Uterus (tissue), 3 donors: ENCODE measurements at regions not wholly inside any gene's neighbourhood (a gene's known extent, or its start where the extent isn't known, plus 50 kb on each side); places are given as distances from the start of the nearest gene placed in this dataset.

Experiments
- DNase-seq, 2 donors: peaks; one replicate each; pipeline ENCODE4 v3.0.0-alpha.2; 2019 to 2020
- H3K27ac ChIP-seq, 2 donors: fragments of 200-600 bp; sonication (generic); 1 replicate in 1 of 2; 2 replicates in 1 of 2; pipeline ENCODE4 v1.5.1; 2016 to 2018
- H3K27me3 ChIP-seq, 2 donors: fragments of 200-600 bp; sonication (generic); one replicate each; pipeline ENCODE4 v1.5.1; 2018 to 2019; ENCODE audit warnings: control low read depth in 1 of 2
- H3K36me3 ChIP-seq, 2 donors: fragments of 200-600 bp; sonication (generic); one replicate each; pipeline ENCODE4 v1.5.1; 2019; ENCODE audit warnings: control low read depth in 1 of 2
- H3K4me1 ChIP-seq, 2 donors: fragments of 200-600 bp; sonication (generic); one replicate each; pipeline ENCODE4 v1.5.1; 2018 to 2019; ENCODE audit warnings: control low read depth in 1 of 2
- H3K4me3 ChIP-seq, 2 donors: fragments of 200-600 bp; sonication (generic); 1 replicate in 1 of 2; 2 replicates in 1 of 2; pipeline ENCODE4 v1.5.1; 2018 to 2019; ENCODE audit warnings: mild to moderate bottlenecking in 1 of 2
- H3K9me3 ChIP-seq, 2 donors: fragments of 200-600 bp; sonication (generic); one replicate each; pipeline ENCODE4 v1.5.1; 2019; ENCODE audit warnings: control low read depth in 1 of 2
- POLR2A ChIP-seq, 2 donors: fragments of 450-650 bp; IDR thresholded peaks; one replicate each; pipeline ENCODE4 v1.6.1; 2016; ENCODE audit warnings: antibody characterized with exemption in 2 of 2, mild to moderate bottlenecking in 1 of 2, moderate library complexity in 1 of 2
- intact Hi-C: fragments of 100-400 bp; cut with DNase I; formaldehyde crosslinking; loops from one replicate; pipeline ENCODE4 v1.15.1; 2023; ENCODE audit warnings: low total_unique reads
- TF ChIP-seq, protein P1 (sequence below), 4 experiments: fragments of 200-600 bp in 2 of 4; fragments of 450-650 bp in 2 of 4; sonication (generic) in 2 of 4; IDR thresholded peaks; one replicate each; pipeline ENCODE4 v1.5.1; 2016 to 2019; ENCODE audit warnings: antibody characterized with exemption in 4 of 4, mild to moderate bottlenecking in 2 of 4, moderate library complexity in 1 of 4
- donor health status: DM: yes; HTN: yes; CAD: no.

DNA sequence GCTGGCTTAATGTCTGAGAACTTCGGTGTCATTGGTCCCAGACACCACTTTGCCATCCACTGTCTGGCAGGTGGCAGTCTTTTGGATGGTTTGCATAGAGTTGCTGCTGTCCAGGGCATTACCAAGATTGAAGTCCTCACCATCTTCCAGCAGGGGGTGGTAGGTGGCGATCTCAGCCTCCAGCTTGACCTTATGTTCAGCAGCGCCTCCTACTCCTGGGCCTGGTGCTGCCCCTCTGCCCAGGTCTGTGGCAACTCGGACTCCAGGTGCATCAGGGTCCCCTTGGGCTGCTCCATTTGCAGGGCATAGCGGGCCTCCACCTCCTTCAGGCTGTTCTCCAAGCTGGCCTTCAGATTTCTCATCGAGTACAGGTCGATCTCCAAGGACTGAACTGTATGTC is 573.3 kb upstream of the NCAM2 start:
- no peaks in the 10 kb centered on the region for H3K9me3 ChIP-seq
- no peaks in the 10 kb centered on the region for H3K27me3 ChIP-seq
- no peak for DNase-seq
- no peak for TF ChIP-seq POLR2A (IDR thresholded peaks at IDR 0.05)
- TF ChIP-seq, protein P1, sequence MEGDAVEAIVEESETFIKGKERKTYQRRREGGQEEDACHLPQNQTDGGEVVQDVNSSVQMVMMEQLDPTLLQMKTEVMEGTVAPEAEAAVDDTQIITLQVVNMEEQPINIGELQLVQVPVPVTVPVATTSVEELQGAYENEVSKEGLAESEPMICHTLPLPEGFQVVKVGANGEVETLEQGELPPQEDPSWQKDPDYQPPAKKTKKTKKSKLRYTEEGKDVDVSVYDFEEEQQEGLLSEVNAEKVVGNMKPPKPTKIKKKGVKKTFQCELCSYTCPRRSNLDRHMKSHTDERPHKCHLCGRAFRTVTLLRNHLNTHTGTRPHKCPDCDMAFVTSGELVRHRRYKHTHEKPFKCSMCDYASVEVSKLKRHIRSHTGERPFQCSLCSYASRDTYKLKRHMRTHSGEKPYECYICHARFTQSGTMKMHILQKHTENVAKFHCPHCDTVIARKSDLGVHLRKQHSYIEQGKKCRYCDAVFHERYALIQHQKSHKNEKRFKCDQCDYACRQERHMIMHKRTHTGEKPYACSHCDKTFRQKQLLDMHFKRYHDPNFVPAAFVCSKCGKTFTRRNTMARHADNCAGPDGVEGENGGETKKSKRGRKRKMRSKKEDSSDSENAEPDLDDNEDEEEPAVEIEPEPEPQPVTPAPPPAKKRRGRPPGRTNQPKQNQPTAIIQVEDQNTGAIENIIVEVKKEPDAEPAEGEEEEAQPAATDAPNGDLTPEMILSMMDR (IDR thresholded peaks at IDR 0.05): no peak
- H3K4me1 ChIP-seq: no peaks in the 10 kb centered on the region
- no peaks in the 10 kb centered on the region for H3K36me3 ChIP-seq
- no peak overlapping the region for H3K4me3 ChIP-seq
- intact Hi-C loops: no loop called here
- no peak overlapping the region for H3K27ac ChIP-seq

DNA sequence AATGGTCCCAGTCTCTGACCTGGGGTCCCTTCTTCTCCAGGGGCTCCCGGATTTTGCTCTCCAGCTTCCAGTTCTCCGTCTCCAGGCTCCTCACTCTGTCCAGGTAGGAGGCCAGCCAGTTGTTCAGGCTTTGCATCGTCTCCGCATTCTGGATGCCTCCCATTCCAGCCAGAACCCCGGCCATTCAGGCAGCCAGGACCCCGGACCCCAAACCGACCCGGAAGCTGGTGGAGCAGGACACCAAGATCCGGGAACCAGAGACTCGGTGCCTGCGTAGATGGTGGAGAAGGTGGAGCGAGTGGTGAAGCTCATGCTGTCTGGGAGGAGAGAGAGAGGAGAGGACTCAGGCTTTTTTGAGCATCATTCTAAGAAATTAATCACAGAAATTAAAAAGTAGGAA is 572.4 kb upstream of the NCAM2 start:
- no peaks in the 10 kb centered on the region for H3K36me3 ChIP-seq
- H3K27ac ChIP-seq: no peak overlapping the region
- TF ChIP-seq POLR2A (IDR thresholded peaks at IDR 0.05): no peak
- TF ChIP-seq, protein P1 (IDR thresholded peaks at IDR 0.05): no peak
- H3K4me1 ChIP-seq: no peaks in the 10 kb centered on the region
- intact Hi-C loops: no loop called here
- DNase-seq: no peak
- H3K27me3 ChIP-seq: no peaks in the 10 kb centered on the region
- H3K9me3 ChIP-seq: no peaks in the 10 kb centered on the region
- no peak overlapping the region for H3K4me3 ChIP-seq

DNA sequence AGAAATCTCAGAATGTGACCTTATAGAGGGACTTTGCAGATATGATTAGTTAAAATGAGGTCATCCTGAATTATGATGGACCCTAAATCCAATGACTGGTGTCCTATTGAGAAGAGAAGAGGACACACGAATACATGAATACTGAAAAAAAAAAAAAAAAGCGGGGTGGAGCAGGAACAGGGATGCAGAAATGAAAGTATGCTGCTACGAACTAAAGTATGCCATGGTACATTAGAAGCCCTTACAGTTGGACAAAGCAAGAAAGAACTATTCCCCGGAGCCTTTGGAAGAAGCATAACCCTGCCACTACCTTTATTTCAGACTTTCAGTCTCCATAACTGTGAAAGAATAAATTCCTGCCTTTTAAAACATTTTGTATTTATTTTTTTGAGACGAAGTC is 557.9 kb upstream of the NCAM2 start:
- H3K36me3 ChIP-seq: no peaks in the 10 kb centered on the region
- TF ChIP-seq, protein P1 (IDR thresholded peaks at IDR 0.05): no peak
- no peak for TF ChIP-seq POLR2A (IDR thresholded peaks at IDR 0.05)
- H3K4me1 ChIP-seq: no peaks in the 10 kb centered on the region
- no peak overlapping the region for H3K4me3 ChIP-seq
- no peak overlapping the region for H3K27ac ChIP-seq
- H3K9me3 ChIP-seq: no peaks in the 10 kb centered on the region
- intact Hi-C loops: no loop called here
- DNase-seq: no peak
- no peaks in the 10 kb centered on the region for H3K27me3 ChIP-seq

DNA sequence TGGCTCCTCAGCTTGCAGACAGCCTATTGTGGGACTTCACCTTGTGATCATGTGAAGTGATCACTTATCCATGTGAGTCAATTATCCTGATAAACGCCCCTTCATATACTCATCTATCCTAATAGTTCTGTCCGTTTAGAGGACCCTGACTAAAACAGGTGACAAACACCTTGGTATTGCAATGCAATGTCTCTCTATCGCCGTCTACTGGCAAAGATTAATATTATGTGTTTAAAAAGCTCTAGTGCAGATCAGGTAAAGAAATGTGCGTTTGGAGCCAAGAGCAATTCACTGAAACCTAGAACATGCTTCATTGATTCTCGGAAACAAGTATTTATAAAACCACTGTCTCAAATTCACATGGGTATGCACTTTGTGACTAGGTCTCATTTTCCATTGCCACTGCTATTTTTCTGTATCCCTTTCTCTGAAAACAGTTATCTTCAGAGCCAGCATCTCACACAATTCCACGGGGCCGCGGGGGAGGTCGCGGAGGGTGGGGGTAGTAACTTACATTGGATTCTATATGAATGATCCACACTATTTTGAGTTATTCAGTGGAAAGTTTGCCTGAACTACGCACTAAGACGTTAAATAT is 554.6 kb upstream of the NCAM2 start:
- intact Hi-C loops: no loop called here
- TF ChIP-seq POLR2A (IDR thresholded peaks at IDR 0.05): no peak
- TF ChIP-seq, protein P1 (IDR thresholded peaks at IDR 0.05): no peak
- Histone ChIP-seq H3K27me3 (no peaks in the 10 kb centered on the region), H3K4me1 (no peaks in the 10 kb centered on the region), H3K4me3 (no peak overlapping the region), H3K9me3 (no peaks in the 10 kb centered on the region), H3K36me3 (no peaks in the 10 kb centered on the region), H3K27ac (no peak overlapping the region)
- DNase-seq: no peak

DNA sequence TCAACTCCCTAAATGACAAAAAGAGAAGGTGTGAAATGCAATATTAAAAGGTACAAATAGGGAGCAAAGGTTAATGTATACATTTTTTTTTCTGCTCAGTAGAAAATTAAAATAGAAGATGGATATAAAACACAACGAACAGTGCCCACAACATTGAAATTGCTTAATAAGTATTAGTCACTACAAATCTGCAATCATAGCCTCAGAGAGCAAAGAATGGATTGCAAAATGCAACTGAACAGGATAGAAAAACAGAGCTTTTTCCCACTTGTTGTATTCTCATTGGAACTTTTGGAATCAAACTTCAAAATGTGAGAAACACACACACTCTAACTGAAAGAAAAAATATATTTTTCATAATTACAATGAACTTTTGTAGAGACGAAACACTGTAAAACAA is 552.2 kb upstream of the NCAM2 start:
- no peaks in the 10 kb centered on the region for H3K9me3 ChIP-seq
- intact Hi-C loops: no loop called here
- no peak for DNase-seq
- H3K27ac ChIP-seq: no peak overlapping the region
- no peaks in the 10 kb centered on the region for H3K4me1 ChIP-seq
- no peak for TF ChIP-seq POLR2A (IDR thresholded peaks at IDR 0.05)
- TF ChIP-seq, protein P1 (IDR thresholded peaks at IDR 0.05): no peak
- no peaks in the 10 kb centered on the region for H3K36me3 ChIP-seq
- no peaks in the 10 kb centered on the region for H3K27me3 ChIP-seq
- no peak overlapping the region for H3K4me3 ChIP-seq
